K562 (cell line): ENCODE measurements at regions not wholly inside any gene's neighbourhood (a gene's known extent, or its start where the extent isn't known, plus 50 kb on each side); places are given as distances from the start of the nearest gene placed in this dataset.

ENCODE experiments used
- ATAC-seq: fragments of 200-7000 bp; cut with Tn5 transposase; 3 replicates; pipeline ENCODE4 v1.9.1; 2020; ENCODE audit warnings: moderate library complexity
- BruUV-seq: library from RNA; stranded (reverse); fragments of 400-500 nt; replicated peaks from 2 replicates; lab custom pipeline; 2021; lab: Mats Ljungman, UMichigan
- CTCF ChIA-PET: fragments of 300-600 bp; formaldehyde crosslinking; extraction: SDS; loops from one replicate; lab custom pipeline; 2021; ENCODE audit warnings: low intra/inter-chr PET ratio; lab: Yijun Ruan, JAX
- POLR2A ChIA-PET: fragments of 300-600, 350-650 bp; sonication (Branson Sonifier 250); formaldehyde crosslinking; extraction: SDS; loops from one replicate; lab custom pipeline; 2021; ENCODE audit warnings: antibody characterized with exemption, inconsistent platforms; lab: Yijun Ruan, JAX
- DNase-seq, 4 experiments: peaks; one replicate each; pipeline versions ENCODE4 v3.0.0 to v3.0.0-alpha.2; 2011 to 2018; ENCODE audit warnings: low spot score in 3 of 4, mixed read lengths in 3 of 4; ENCODE audit errors: extremely low read depth in 1 of 4
- FAIRE-seq: peaks from 2 replicates; lab custom pipeline; 2011; peaks lifted over from hg19 to GRCh38; lab: Jason Lieb, UNC
- H2AFZ ChIP-seq: 2 replicates; pipeline ENCODE4 v1.6.0; 2011; ENCODE audit warnings: low read depth, low read length, control low read depth, inconsistent platforms
- H3K27ac ChIP-seq: fragments of 200-600 bp; 3 replicates; pipeline ENCODE4 v1.8.0; 2011; ENCODE audit warnings: low read depth, mild to moderate bottlenecking, control low read depth, inconsistent platforms, low read length, moderate library complexity, mixed read lengths; ENCODE audit errors: extremely low read depth
- H3K27me3 ChIP-seq, 2 experiments: fragments of 300-600 bp in 1 of 2; 2 replicates in 1 of 2; 3 replicates in 1 of 2; pipeline versions ENCODE4 v1.6.0 to v1.8.0; 2011; ENCODE audit warnings: inconsistent platforms in 2 of 2, low read length in 2 of 2, mild to moderate bottlenecking in 1 of 2, mixed read lengths in 1 of 2, moderate library complexity in 1 of 2; ENCODE audit not compliant: control insufficient read depth in 2 of 2, insufficient read depth in 2 of 2
- H3K36me3 ChIP-seq: fragments of 300-600 bp; 3 replicates; pipeline ENCODE4 v1.8.0; 2011; ENCODE audit warnings: mild to moderate bottlenecking, low read length, inconsistent platforms; ENCODE audit not compliant: control insufficient read depth, insufficient read depth
- H3K4me1 ChIP-seq, 2 experiments: fragments of 200-600 bp in 1 of 2; replicated peaks in 1 of 2; 2 replicates in 1 of 2; 3 replicates in 1 of 2; pipeline versions ENCODE4 v1.5.1 to v1.8.0; 2011; ENCODE audit warnings: inconsistent platforms in 2 of 2, low read length in 2 of 2, mild to moderate bottlenecking in 1 of 2, mixed read lengths in 1 of 2, moderate library complexity in 1 of 2; ENCODE audit not compliant: control insufficient read depth in 2 of 2, insufficient read depth in 2 of 2
- H3K4me2 ChIP-seq: 2 replicates; pipeline ENCODE4 v1.6.1; 2011; ENCODE audit warnings: low read length, control low read depth, inconsistent platforms, mixed read lengths; ENCODE audit not compliant: insufficient read depth
- H3K4me3 ChIP-seq: fragments of 200-600 bp; sonication (generic), shearing (Covaris generic); 2 replicates; pipeline ENCODE4 v1.5.1; 2016; ENCODE audit warnings: control low read depth, inconsistent platforms
- H3K79me2 ChIP-seq: fragments of 200-600 bp; 3 replicates; pipeline ENCODE4 v1.8.0; 2011; ENCODE audit warnings: low read length, inconsistent platforms; ENCODE audit not compliant: control insufficient read depth, insufficient read depth
- H3K9ac ChIP-seq, 2 experiments: 2 replicates each; pipeline versions ENCODE4 v1.6.0 to v1.6.1; 2011; ENCODE audit warnings: low read depth in 2 of 2, low read length in 2 of 2, control low read depth in 1 of 2, inconsistent platforms in 1 of 2, mild to moderate bottlenecking in 1 of 2, mixed read lengths in 1 of 2; ENCODE audit not compliant: insufficient read depth in 1 of 2
- H3K9me1 ChIP-seq: one replicate; pipeline ENCODE4 v1.6.0; 2011; ENCODE audit warnings: inconsistent platforms, mild to moderate bottlenecking, low read length, moderate library complexity; ENCODE audit not compliant: control insufficient read depth, insufficient read depth
- H3K9me3 ChIP-seq: replicated peaks from 2 replicates; pipeline ENCODE4 v1.5.1; 2011; ENCODE audit warnings: low read depth, low read length, inconsistent platforms; ENCODE audit not compliant: control insufficient read depth, insufficient read depth
- H4K20me1 ChIP-seq: replicated peaks from 2 replicates; pipeline ENCODE4 v1.6.1; 2011; ENCODE audit warnings: low read length, inconsistent platforms, mixed read lengths; ENCODE audit not compliant: control insufficient read depth, insufficient read depth
- C11orf30 ChIP-seq: fragments of 450-650 bp; IDR thresholded peaks from 2 replicates; pipeline ENCODE4 v1.6.1; 2016; ENCODE audit warnings: low read depth, mild to moderate bottlenecking
- CEBPB ChIP-seq: fragments of 450-650 bp; IDR thresholded peaks from 2 replicates; pipeline ENCODE4 v1.6.1; 2016; ENCODE audit warnings: missing genetic modification characterization, missing compliant biosample characterization
- MAFF ChIP-seq: IDR thresholded peaks from 2 replicates; pipeline ENCODE4 v1.6.1; 2012; ENCODE audit warnings: low read length, improper control_type of control experiment
- MAFG ChIP-seq: fragments of 450-650 bp; conservative IDR thresholded peaks from 2 replicates; pipeline ENCODE4 v1.6.1; 2016; ENCODE audit warnings: missing genetic modification characterization, missing compliant biosample characterization
- MAFK ChIP-seq: IDR thresholded peaks from 2 replicates; pipeline ENCODE4 v1.6.1; 2011; ENCODE audit warnings: low read length, improper control_type of control experiment
- MAZ ChIP-seq, 2 experiments: fragments of 450-650 bp in 1 of 2; sonication (generic) in 1 of 2; formaldehyde crosslinking; IDR thresholded peaks in 1 of 2; conservative IDR thresholded peaks in 1 of 2; 2 replicates each; pipeline versions ENCODE4 v1.4.0 to v1.5.0; 2020; ENCODE audit warnings: mild to moderate bottlenecking in 1 of 2, missing genetic modification reagents in 1 of 2
- STAG1 ChIP-seq: sonication (generic); formaldehyde crosslinking; IDR thresholded peaks from 2 replicates; pipeline ENCODE4 v1.5.0; 2020; ENCODE audit warnings: missing genetic modification reagents, borderline replicate concordance
- TEAD1 ChIP-seq, 2 experiments: fragments of 450-650 bp in 1 of 2; sonication (generic) in 1 of 2; formaldehyde crosslinking; IDR thresholded peaks; 2 replicates each; pipeline versions ENCODE4 v1.4.0 to v1.8.0; 2020 to 2022; ENCODE audit warnings: mild to moderate bottlenecking in 2 of 2, missing genetic modification reagents in 1 of 2
- ZBTB33 ChIP-seq: sonication (generic); formaldehyde crosslinking; IDR thresholded peaks from 2 replicates; pipeline ENCODE4 v1.8.1; 2023; ENCODE audit warnings: mild to moderate bottlenecking, missing genetic modification reagents
- ZBTB49 ChIP-seq: sonication (generic); formaldehyde crosslinking; IDR thresholded peaks from 2 replicates; pipeline ENCODE4 v1.8.0; 2022; ENCODE audit warnings: missing genetic modification reagents, mild to moderate bottlenecking, borderline replicate concordance
- ZNF212 ChIP-seq: fragments of 450-650 bp; formaldehyde crosslinking; IDR thresholded peaks from 2 replicates; pipeline ENCODE4 v1.4.0; 2020; ENCODE audit warnings: mild to moderate bottlenecking
- ZNF316 ChIP-seq: fragments of 450-650 bp; IDR thresholded peaks from 2 replicates; pipeline ENCODE4 v1.6.1; 2016
- WGBS: fragments of 100-300 bp; shearing (Covaris generic); methylation state at CpG from one replicate; pipeline ENCODE4 v1.1.6; 2016; ENCODE audit warnings: low coverage, mixed read lengths; ENCODE audit not compliant: insufficient coverage; ENCODE audit errors: missing lambda C conversion rate; 5-methylcytosine and 5-hydroxymethylcytosine counted together
- in situ Hi-C: fragments of 300-500 bp; cut with MboI; formaldehyde crosslinking; loops from 4 replicates; pipeline ENCODE4 v1.15.0; 2018; ENCODE audit warnings: inconsistent platforms, mixed read lengths
- intact Hi-C: fragments of 100-400 bp; cut with micrococcal nuclease; formaldehyde crosslinking; loops from 2 replicates; pipeline ENCODE4 v1.14.2; 2022

GRCh38 chr7:139159900-139160675, 50.6 kb upstream of the ZC3HAV1 start:
- intact Hi-C loops, result no loop called here
- Histone ChIP-seq H3K4me2 (no peak overlapping the region), H3K4me3 (no peak overlapping the region), H3K9ac (no peak overlapping the region), H3K27ac (no peak overlapping the region), H3K4me1 (no peaks in the 10 kb centered on the region), H3K36me3 (no peaks in the 10 kb centered on the region), H3K9me1 (no peaks in the 10 kb centered on the region), H3K27me3 (no peaks in the 10 kb centered on the region), H4K20me1 (no peaks in the 10 kb centered on the region), H3K9me3 (no peaks in the 10 kb centered on the region), H2AFZ (no peak overlapping the region), H3K79me2 (no peaks in the 10 kb centered on the region)
- TF ChIP-seq STAG1 (no peak), ZBTB33 (CRISPR knock-in tag) (peak; percentile 46; the same call in 1 of the 2 replicates), MAFG (peak; percentile 58; the same call in 1 of the 2 replicates), MAZ (CRISPR knock-in tag; conservative IDR thresholded peaks at IDR 0.05 in 1 of 2, IDR thresholded peaks at IDR 0.05 in 1 of 2) (no peak), ZNF316 (peak; percentile 88), MAFK (peak; percentile 36; the same call in 1 of the 2 replicates), TEAD1 (CRISPR knock-in tag; IDR thresholded peaks at IDR 0.05) (0 out of 4 replicates have a peak, but pooled peaks of 1 of the 2 experiments have one; percentile 41), C11orf30 (peak; percentile 74), ZNF212 (CRISPR knock-in tag) (no peak), ZBTB49 (no peak), MAFF (peak; percentile 52; the same call in 1 of the 2 replicates), CEBPB (peak; percentile 80)
- ChIA-PET POLR2A (interaction anchor here (1.0 kb wide), 1 partner anchor 13 kb away, joined by 3 read pairs; no protein-coding TSS in a partner anchor), CTCF (no interaction called here)
- WGBS, result 69% methylated on average over 10 of the region's 10 CpGs
- BruUV-seq, result no TSS peak
- no peak for DNase-seq
- FAIRE-seq, result no peak
- in situ Hi-C loops, result no loop called here
- ATAC-seq, result no peak
